ENCODE measurements at regions not wholly inside any gene's neighbourhood (a gene's known extent, or its start where the extent isn't known, plus 50 kb on each side); places are given as distances from the start of the nearest gene placed in this dataset.

DNA sequence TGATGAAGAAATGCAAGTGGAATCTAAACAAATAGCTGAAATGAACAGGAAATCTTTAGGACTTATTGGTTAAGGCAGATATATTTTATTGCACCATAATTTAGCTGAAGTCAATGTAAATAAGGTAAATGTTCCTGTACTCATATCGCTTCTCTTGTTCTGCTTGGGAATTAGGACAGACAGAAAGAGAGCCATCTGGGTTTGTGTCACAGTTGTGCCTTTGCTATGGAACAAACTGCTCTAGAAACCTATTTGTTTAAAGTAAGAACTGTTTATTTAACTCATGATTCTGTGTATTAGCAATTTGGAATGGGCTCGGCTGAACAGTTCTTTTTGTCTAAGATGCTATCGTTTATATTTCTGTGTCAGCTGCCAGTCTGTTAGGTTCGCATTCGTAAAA is 143.8 kb upstream of the KHDRBS2 start:
- TF ChIP-seq, protein P1, sequence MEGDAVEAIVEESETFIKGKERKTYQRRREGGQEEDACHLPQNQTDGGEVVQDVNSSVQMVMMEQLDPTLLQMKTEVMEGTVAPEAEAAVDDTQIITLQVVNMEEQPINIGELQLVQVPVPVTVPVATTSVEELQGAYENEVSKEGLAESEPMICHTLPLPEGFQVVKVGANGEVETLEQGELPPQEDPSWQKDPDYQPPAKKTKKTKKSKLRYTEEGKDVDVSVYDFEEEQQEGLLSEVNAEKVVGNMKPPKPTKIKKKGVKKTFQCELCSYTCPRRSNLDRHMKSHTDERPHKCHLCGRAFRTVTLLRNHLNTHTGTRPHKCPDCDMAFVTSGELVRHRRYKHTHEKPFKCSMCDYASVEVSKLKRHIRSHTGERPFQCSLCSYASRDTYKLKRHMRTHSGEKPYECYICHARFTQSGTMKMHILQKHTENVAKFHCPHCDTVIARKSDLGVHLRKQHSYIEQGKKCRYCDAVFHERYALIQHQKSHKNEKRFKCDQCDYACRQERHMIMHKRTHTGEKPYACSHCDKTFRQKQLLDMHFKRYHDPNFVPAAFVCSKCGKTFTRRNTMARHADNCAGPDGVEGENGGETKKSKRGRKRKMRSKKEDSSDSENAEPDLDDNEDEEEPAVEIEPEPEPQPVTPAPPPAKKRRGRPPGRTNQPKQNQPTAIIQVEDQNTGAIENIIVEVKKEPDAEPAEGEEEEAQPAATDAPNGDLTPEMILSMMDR (IDR thresholded peaks at IDR 0.05): no peak
- no peak for TF ChIP-seq POLR2A (IDR thresholded peaks at IDR 0.05)

All from thyroid gland (tissue), 4 donors.